ENCODE measurements at regions not wholly inside any gene's neighbourhood (a gene's known extent, or its start where the extent isn't known, plus 50 kb on each side); places are given as distances from the start of the nearest gene placed in this dataset.

- intact Hi-C loops (cut with DNase I): no loop called here
- TF ChIP-seq CTCF (IDR thresholded peaks at IDR 0.05): no peak
- peaks cover 0 to 6% of the 10 kb centered on the region in 2 donors for H3K4me1 ChIP-seq (replicated peaks in 1 of 2)
- no peak overlapping the region for H3K27ac ChIP-seq
- no peaks in the 10 kb centered on the region for H3K36me3 ChIP-seq (replicated peaks in 1 of 2)
- DNase-seq: no peak
- no peak overlapping the region for H3K4me3 ChIP-seq
- no peaks in the 10 kb centered on the region for H3K27me3 ChIP-seq
- no peaks in the 10 kb centered on the region for H3K9me3 ChIP-seq (replicated peaks in 1 of 3)
- WGBS, 4 donors: 61 to 76% (median 67%) methylated on average over 1 of the region's 1 CpG
Observed at GRCh38 chr4:74540193-74540592, 95.3 kb downstream of the AREG start.

DNA sequence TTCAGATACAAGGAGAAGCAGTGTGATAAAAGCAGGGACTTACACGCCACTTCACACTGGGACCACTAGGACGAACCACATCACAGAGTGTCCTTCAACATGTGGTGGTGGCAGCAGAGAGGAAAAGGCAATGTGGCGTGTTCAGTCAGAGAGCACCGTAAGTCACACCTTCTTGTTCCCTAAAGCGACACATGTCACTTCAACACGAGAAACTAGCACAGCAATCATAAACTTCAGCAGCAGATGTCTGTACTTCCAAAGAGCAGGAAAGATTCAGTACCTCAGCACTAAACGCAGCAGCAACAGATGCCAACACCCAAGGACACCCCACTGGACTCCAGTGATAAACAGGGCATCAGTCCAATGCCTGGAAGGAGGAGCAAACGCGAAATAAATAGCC is 96.7 kb downstream of the AREG start:
- peak in 4 of 7 donors; percentile 8 to 48 (median 21) for DNase-seq
- H3K4me1 ChIP-seq (replicated peaks in 1 of 2): peaks cover 0 to 6% of the 10 kb centered on the region in 2 donors
- no peaks in the 10 kb centered on the region for H3K36me3 ChIP-seq (replicated peaks in 1 of 2)
- no peak overlapping the region for H3K4me3 ChIP-seq
- 43 to 57% (median 50%) methylated on average over 9 of the region's 9 CpGs for WGBS, 4 donors
- intact Hi-C loops (cut with DNase I): no loop called here
- no peak overlapping the region for H3K27ac ChIP-seq
- no peak for TF ChIP-seq CTCF (IDR thresholded peaks at IDR 0.05)
- TF ChIP-seq POLR2A (IDR thresholded peaks at IDR 0.05): no peak
- no peaks in the 10 kb centered on the region for H3K9me3 ChIP-seq (replicated peaks in 1 of 3)
- H3K27me3 ChIP-seq: no peaks in the 10 kb centered on the region

DNA sequence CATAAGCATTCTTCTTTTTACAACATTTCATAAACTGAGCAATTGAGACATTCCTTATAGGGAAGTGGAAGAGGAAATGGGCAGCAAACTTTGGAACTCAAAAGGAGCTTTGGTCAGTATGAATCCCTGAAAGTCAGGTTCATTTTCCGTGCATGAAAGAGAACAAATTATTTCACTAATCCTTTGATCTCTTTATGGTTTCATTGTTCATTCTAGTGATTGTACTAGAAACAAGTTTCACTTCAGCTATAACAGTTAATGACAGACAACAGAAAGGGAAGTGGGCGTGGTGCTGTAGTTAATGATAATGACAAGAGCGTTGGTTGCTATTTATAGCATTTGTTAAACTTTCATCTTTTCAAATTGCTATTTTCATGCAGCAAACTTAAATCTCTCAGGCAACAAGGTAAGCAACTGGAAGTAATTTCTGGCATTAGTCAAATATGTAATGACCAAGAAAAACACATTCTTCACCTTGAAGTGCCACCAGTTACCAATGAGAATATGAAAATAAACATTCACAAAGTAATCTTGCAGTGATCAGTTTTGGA is 98.4 kb downstream of the AREG start:
- H3K27ac ChIP-seq: no peak overlapping the region
- H3K4me1 ChIP-seq (replicated peaks in 1 of 2): peaks cover 0 to 6% of the 10 kb centered on the region in 2 donors
- 35 to 51% (median 42%) methylated on average over 3 of the region's 3 CpGs for WGBS, 4 donors
- no peak for TF ChIP-seq CTCF (IDR thresholded peaks at IDR 0.05)
- no peak for TF ChIP-seq POLR2A (IDR thresholded peaks at IDR 0.05)
- no peaks in the 10 kb centered on the region for H3K36me3 ChIP-seq (replicated peaks in 1 of 2)
- no peaks in the 10 kb centered on the region for H3K9me3 ChIP-seq (replicated peaks in 1 of 3)
- DNase-seq: no peak
- no peak overlapping the region for H3K4me3 ChIP-seq
- intact Hi-C loops (cut with DNase I): no loop called here
- no peaks in the 10 kb centered on the region for H3K27me3 ChIP-seq

DNA sequence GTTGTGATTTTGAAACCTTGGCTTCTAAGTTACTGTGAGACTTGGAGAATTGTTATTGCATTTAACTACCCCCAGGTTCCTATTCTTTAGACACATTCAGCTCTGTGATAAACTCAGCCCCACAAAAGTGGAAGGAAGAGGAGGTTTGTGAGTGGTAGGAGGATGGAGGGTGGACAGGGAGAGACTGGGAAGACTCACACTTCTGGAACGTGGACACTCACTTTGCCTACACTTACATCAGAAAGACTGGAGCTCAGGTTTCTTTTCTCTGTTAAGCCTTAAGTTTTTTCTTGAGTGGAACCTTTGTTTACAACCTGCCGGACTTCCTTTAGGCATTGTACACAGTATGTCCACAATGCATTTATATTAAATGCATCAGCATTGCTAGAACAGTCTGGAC is 99.0 kb downstream of the AREG start:
- no peak for TF ChIP-seq POLR2A (IDR thresholded peaks at IDR 0.05)
- WGBS, 4 donors: 66 to 69% (median 67%) methylated on average over 2 of the region's 2 CpGs
- peaks cover 0 to 6% of the 10 kb centered on the region in 2 donors for H3K4me1 ChIP-seq (replicated peaks in 1 of 2)
- H3K4me3 ChIP-seq: no peak overlapping the region
- H3K36me3 ChIP-seq (replicated peaks in 1 of 2): no peaks in the 10 kb centered on the region
- intact Hi-C loops (cut with DNase I): no loop called here
- no peak overlapping the region for H3K27ac ChIP-seq
- no peaks in the 10 kb centered on the region for H3K9me3 ChIP-seq (replicated peaks in 1 of 3)
- no peaks in the 10 kb centered on the region for H3K27me3 ChIP-seq
- no peak for DNase-seq

- Histone ChIP-seq H3K9me3 (replicated peaks in 1 of 3) (no peaks in the 10 kb centered on the region), H3K27me3 (no peaks in the 10 kb centered on the region), H3K4me3 (no peak overlapping the region), H3K27ac (no peak overlapping the region), H3K4me1 (replicated peaks in 1 of 2) (peaks cover 0 to 6% of the 10 kb centered on the region in 2 donors), H3K36me3 (replicated peaks in 1 of 2) (no peaks in the 10 kb centered on the region)
- no peak for DNase-seq
- WGBS, 4 donors: 75 to 96% (median 88%) methylated on average over 1 of the region's 1 CpG
- intact Hi-C loops (cut with DNase I): no loop called here
- TF ChIP-seq POLR2A (IDR thresholded peaks at IDR 0.05): no peak
- TF ChIP-seq CTCF (IDR thresholded peaks at IDR 0.05): no peak
Observed at GRCh38 chr4:74544655-74545361, 99.9 kb downstream of the AREG start.
